ENCODE measurements at regions not wholly inside any gene's neighbourhood (a gene's known extent, or its start where the extent isn't known, plus 50 kb on each side); places are given as distances from the start of the nearest gene placed in this dataset.
A peak's percentile ranks its signal among the peaks of the same experiment; 100 is the strongest.
"Not testable (repeated sequence)": the region's sequence is repeated elsewhere in the genome, so short reads cannot be mapped to it uniquely, and the experiment has no call there.

DNA sequence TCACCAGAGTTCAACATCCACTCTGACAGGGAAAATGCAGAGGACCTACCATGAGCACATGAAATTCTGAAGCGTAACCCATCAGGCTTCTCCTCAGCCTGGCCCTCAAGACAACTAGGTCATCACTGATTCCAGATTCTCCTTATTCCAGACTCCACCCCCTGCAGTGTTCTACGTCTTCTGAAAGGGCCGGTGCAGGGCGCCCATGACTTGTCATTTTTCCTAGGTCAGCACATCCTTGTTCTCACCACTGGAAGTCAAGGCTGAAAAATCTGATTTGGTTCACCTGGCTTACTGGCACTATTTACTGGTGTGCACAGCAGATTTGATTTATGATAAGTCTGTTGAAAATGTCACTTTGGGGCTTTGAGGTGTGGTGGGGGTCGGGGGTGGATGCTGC is 140.9 kb upstream of the KLF3 start:
- intact Hi-C loops (cut with DNase I), result no loop called here
- no peak for DNase-seq (ENCODE audit: low spot score)

GRCh38 chr4:38523524-38524448 is 140.2 kb upstream of the KLF3 start:
- DNase-seq (ENCODE audit: low spot score), result no peak
- intact Hi-C loops (cut with DNase I), result no loop called here

DNA sequence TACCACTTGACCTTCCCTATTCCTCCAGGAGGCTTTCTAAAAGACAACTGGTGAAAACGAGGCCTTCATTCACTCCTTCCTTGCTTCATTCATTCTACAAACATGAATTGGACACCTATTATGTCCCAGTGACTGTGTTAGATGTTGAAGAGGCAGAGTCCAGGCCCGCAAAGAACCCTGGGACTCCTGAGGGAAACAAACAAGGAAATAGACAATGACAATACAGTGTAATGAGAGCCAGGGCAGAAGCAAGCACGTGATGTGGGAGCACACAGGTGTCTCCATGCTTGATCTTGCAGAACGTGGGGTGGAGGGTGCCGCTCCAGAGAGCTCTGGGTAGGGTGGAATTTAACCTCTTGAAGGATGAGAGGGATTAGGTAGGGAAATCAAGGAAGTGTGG is 137.6 kb upstream of the KLF3 start:
- DNase-seq (ENCODE audit: low spot score), result no peak
- intact Hi-C loops (cut with DNase I), result no loop called here

DNA sequence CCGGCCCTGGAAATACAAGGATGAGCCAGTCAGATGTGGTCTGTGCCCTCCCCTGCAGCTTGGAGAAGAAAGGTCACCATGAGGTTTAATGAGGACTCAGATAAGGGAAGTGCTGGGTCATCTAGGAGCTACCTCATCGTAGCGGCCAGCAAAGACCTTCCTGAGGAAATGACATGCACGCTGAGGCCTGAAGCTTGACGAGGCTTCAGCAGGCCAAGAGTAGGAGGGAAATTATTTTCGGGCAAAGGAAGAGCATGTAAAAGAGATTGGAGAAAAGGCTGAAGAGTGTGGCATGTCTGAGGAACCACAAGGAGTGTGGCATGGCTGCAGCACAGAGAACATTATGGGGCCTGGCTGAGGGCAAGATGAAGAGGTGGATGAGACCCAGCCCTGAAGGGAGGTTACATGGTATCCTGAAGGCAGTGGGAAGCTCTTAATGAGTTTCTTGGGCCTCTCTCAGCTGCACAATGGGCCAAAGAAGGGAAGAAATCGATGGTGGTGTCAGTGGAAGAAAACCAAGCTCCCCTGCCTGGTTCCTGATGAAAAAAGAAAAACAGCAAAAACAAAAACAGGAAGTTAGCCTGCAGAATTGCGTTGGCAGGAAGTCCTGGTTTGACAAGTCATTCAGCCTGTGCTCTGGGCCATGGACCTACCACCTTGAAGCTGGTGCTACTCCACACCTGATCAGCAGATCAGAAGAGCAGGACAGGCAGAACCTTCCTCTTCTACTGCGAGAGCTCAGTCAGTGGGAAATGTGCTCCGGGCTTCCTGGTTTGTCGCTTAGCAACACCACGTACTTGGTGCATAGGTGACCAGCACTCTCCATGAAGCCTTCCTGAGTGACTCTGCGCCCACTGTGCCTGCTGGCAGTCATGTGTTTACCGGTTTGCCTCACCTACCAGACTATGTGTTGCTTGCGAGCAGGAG is 134.5 kb upstream of the KLF3 start:
- DNase-seq (ENCODE audit: low spot score), result peak; percentile 90
- intact Hi-C loops (cut with DNase I), result no loop called here

- intact Hi-C loops (cut with DNase I), result no loop called here
- DNase-seq (ENCODE audit: low spot score), result no peak
Observed at GRCh38 chr4:38530486-38530885, 133.5 kb upstream of the KLF3 start.

GRCh38 chr4:38531141-38531727 is 132.8 kb upstream of the KLF3 start:
- intact Hi-C loops (cut with DNase I), result no loop called here
- no peak for DNase-seq (ENCODE audit: low spot score)

- DNase-seq (ENCODE audit: low spot score), result no peak
- intact Hi-C loops (cut with DNase I), result no loop called here
Observed at GRCh38 chr4:38532908-38533499, 131.0 kb upstream of the KLF3 start.

- no peak for DNase-seq (ENCODE audit: low spot score)
- intact Hi-C loops (cut with DNase I), result no loop called here
Observed at GRCh38 chr4:38534344-38535045, 129.5 kb upstream of the KLF3 start.

DNA sequence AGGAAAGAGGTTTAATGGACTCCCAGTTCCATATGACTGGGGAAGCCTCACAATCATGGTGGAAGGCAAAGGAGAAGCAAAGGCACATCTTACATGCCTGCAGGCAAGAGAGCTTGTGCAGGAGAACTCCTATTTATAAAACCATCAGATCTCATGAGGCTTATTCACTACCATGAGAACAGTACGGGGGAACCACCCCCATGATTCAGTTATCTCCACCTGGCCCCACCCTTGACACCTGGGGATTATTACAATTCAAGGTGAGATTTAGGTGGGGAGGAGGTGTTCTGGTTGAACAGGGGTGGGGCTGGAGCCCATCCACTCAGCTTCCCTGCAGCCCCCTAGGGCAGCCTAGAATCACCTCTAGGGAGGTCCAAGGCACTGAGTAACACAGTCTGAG is 128.9 kb upstream of the KLF3 start:
- intact Hi-C loops (cut with DNase I), result not testable (repeated sequence)

DNA sequence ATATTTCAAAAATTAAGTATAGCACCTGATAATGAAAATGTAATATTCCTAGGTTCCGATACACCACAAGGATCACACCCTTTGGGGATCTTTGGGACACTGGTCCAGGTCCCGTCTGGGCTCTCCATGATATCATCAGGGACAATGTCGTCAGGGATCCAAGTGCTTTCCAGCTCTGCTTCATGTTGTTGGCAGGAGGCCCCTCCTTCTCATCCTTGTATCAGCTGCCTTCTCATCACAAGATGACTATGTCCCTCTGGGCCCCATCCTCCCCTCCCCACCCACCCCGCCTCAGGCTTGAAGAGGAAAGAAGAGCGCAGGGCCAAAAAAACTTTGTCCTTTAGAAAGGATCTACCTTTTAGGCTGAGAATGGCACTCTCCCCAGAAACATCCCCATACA is 128.3 kb upstream of the KLF3 start:
- no peak for DNase-seq (ENCODE audit: low spot score)
- intact Hi-C loops (cut with DNase I), result no loop called here

More for the DNA sequence above, 128.9 kb upstream of the KLF3 start:
- not testable (repeated sequence) for DNase-seq (ENCODE audit: low spot score)

GRCh38 chr4:38536716-38537115 is 127.3 kb upstream of the KLF3 start:
- intact Hi-C loops (cut with DNase I), result no loop called here
- DNase-seq (ENCODE audit: low spot score), result no peak

DNA sequence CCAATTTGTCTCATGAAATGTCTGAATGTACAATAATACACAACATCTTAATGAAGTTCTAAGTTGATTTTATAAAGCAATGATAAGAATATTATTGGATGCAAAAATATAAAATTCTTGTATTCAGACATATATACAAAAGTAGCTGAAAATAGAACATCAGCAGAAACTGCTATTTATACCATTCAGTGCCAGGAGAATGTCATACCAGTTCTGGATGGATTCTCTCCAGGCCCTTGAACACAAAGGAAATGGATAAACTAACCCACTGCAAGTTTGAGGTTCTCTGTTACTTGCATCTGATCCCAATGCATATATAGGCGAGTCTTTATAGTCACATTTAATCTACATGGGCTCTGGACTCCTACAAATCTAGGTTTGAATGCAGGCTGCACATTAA is 126.3 kb upstream of the KLF3 start:
- no peak for DNase-seq (ENCODE audit: low spot score)
- intact Hi-C loops (cut with DNase I), result no loop called here

- intact Hi-C loops (cut with DNase I), result no loop called here
- DNase-seq (ENCODE audit: low spot score), result no peak
Observed at GRCh38 chr4:38538517-38538916, 125.5 kb upstream of the KLF3 start.

- no peak for DNase-seq (ENCODE audit: low spot score)
- intact Hi-C loops (cut with DNase I), result no loop called here
Observed at GRCh38 chr4:38539501-38539900, 124.5 kb upstream of the KLF3 start.

- intact Hi-C loops (cut with DNase I), result no loop called here
- no peak for DNase-seq (ENCODE audit: low spot score)
Observed at GRCh38 chr4:38547052-38547451, 116.9 kb upstream of the KLF3 start.

- DNase-seq (ENCODE audit: low spot score), result no peak
- intact Hi-C loops (cut with DNase I), result no loop called here
Observed at GRCh38 chr4:38548256-38548655, 115.7 kb upstream of the KLF3 start.

- intact Hi-C loops (cut with DNase I), result no loop called here
- no peak for DNase-seq (ENCODE audit: low spot score)
Observed at GRCh38 chr4:38559374-38559773, 104.6 kb upstream of the KLF3 start.

GRCh38 chr4:38560340-38560739 is 103.7 kb upstream of the KLF3 start:
- intact Hi-C loops (cut with DNase I), result loop anchor here (5.0 kb wide), 1 partner anchor 238 kb away; no protein-coding TSS in a partner anchor
- DNase-seq (ENCODE audit: low spot score), result no peak
